CD8-positive, alpha-beta memory T cell (primary cell): ENCODE measurements at regions not wholly inside any gene's neighbourhood (a gene's known extent, or its start where the extent isn't known, plus 50 kb on each side); places are given as distances from the start of the nearest gene placed in this dataset.

ENCODE experiments used
- CTCF ChIA-PET: fragments of 350-600 bp; sonication (Branson Sonifier 250); formaldehyde crosslinking; loops from one replicate; lab custom pipeline; 2021; ENCODE audit warnings: antibody characterized with exemption; lab: Charles Lee
- POLR2A ChIA-PET: fragments of 350-600 bp; sonication (Branson Sonifier 250); formaldehyde crosslinking; loops from one replicate; lab custom pipeline; 2021; ENCODE audit warnings: antibody characterized with exemption; lab: Charles Lee
- DNase-seq, 5 donors: peaks; one replicate each; pipeline versions ENCODE4 v3.0.0 to v3.0.0-alpha.2; 2020 to 2022; ENCODE audit warnings: mixed read lengths in 1 of 5
- H3K27ac ChIP-seq: one replicate; pipeline ENCODE4 v1.7.0; 2013; ENCODE audit warnings: low read depth, mild to moderate bottlenecking, low read length, moderate library complexity
- H3K27me3 ChIP-seq: 2 replicates; pipeline ENCODE4 v1.7.0; 2013; ENCODE audit warnings: low read length, mild to moderate bottlenecking; ENCODE audit not compliant: insufficient read depth, poor library complexity, severe bottlenecking
- H3K36me3 ChIP-seq: 2 replicates; pipeline ENCODE4 v1.7.0; 2013; ENCODE audit warnings: mild to moderate bottlenecking, low read length, moderate library complexity; ENCODE audit not compliant: insufficient read depth
- H3K4me1 ChIP-seq: 2 replicates; pipeline ENCODE4 v1.7.0; 2013; ENCODE audit warnings: mild to moderate bottlenecking, low read length, moderate library complexity; ENCODE audit not compliant: insufficient read depth
- H3K4me3 ChIP-seq: 2 replicates; pipeline ENCODE4 v1.7.0; 2013; ENCODE audit warnings: mild to moderate bottlenecking, low read length
- H3K9me3 ChIP-seq: 2 replicates; pipeline ENCODE4 v1.7.0; 2013; ENCODE audit warnings: mild to moderate bottlenecking, low read length
- H3K27ac Mint-ChIP-seq, 8 donors: one replicate each; pipeline ENCODE4 v1.8.0; 2020 to 2021; ENCODE audit warnings: mixed read lengths in 8 of 8, mild to moderate bottlenecking in 6 of 8, inconsistent platforms in 3 of 8, moderate library complexity in 3 of 8
- H3K27me3 Mint-ChIP-seq, 2 donors: one replicate each; pipeline ENCODE4 v1.8.0; 2020 to 2021; ENCODE audit warnings: mixed read lengths in 2 of 2, mild to moderate bottlenecking in 1 of 2, moderate library complexity in 1 of 2
- H3K36me3 Mint-ChIP-seq, 3 donors: one replicate each; pipeline ENCODE4 v1.8.0; 2020 to 2021; ENCODE audit warnings: mixed read lengths in 3 of 3, inconsistent platforms in 1 of 3, mild to moderate bottlenecking in 1 of 3
- H3K4me1 Mint-ChIP-seq, 3 donors: one replicate each; pipeline ENCODE4 v1.8.0; 2020 to 2021; ENCODE audit warnings: mixed read lengths in 3 of 3, inconsistent platforms in 1 of 3, mild to moderate bottlenecking in 1 of 3
- H3K4me3 Mint-ChIP-seq, 7 donors: one replicate each; pipeline ENCODE4 v1.8.0; 2020 to 2021; ENCODE audit warnings: mixed read lengths in 7 of 7, mild to moderate bottlenecking in 6 of 7, moderate library complexity in 4 of 7, inconsistent platforms in 2 of 7
- H3K9me3 Mint-ChIP-seq, 5 donors: one replicate each; pipeline ENCODE4 v1.8.0; 2020 to 2022; ENCODE audit warnings: mixed read lengths in 5 of 5, mild to moderate bottlenecking in 3 of 5, moderate library complexity in 2 of 5, inconsistent platforms in 1 of 5

DNA sequence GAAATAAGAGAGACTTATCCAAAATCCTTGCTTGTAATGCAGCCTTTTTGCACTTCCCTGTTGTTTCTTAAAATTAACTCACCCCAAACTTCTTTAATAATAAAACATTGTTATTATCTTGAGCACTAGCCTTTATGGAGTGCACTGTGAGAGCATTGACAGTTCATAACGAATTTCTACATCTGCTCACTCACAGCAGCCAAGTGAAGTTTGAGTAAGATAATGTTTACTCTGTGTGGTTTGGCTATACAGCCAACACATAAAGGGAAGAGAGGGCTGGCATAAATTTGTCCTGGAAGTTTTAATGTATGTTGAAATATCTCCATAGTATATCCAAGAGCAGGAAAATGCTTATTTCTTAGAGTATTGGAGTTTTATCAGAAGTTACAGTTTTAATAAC lies 227.9 kb downstream of the FRK start:
- no peak overlapping the region for H3K27ac Mint-ChIP-seq
- Histone ChIP-seq H3K4me1 (no peaks in the 10 kb centered on the region), H3K36me3 (no peaks in the 10 kb centered on the region), H3K9me3 (no peaks in the 10 kb centered on the region), H3K27ac (no peak overlapping the region), H3K4me3 (no peak overlapping the region), H3K27me3 (no peaks in the 10 kb centered on the region)
- H3K36me3 Mint-ChIP-seq: no peaks in the 10 kb centered on the region
- DNase-seq: no peak
- H3K4me3 Mint-ChIP-seq: no peak overlapping the region
- no peaks in the 10 kb centered on the region for H3K4me1 Mint-ChIP-seq
- CTCF ChIA-PET: no interaction called here
- peaks cover 0 to 4% (median 3%) of the 10 kb centered on the region in 5 donors for H3K9me3 Mint-ChIP-seq
- POLR2A ChIA-PET: no interaction called here
- no peaks in the 10 kb centered on the region for H3K27me3 Mint-ChIP-seq

DNA sequence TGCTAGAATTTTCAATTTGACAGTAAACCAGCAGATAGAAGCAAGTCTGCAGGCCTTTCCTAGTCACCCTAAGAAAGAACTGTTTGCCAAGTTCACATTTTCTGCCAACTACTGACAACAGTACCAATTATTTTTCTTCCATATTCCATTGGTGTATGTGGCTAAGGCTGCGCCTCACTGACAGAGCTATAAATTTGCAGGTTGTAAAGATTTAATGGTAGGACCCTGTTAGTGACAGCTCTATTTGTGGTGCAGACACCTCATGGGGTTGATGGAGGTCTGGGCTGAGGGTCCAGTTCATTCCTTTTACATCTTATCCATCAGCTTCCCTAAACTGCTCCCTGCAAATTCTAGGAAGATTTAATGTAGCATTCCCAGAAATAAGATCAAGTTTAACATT lies 228.5 kb downstream of the FRK start:
- Histone ChIP-seq H3K27me3 (no peaks in the 10 kb centered on the region), H3K27ac (no peak overlapping the region), H3K36me3 (no peaks in the 10 kb centered on the region), H3K4me1 (no peaks in the 10 kb centered on the region), H3K9me3 (no peaks in the 10 kb centered on the region), H3K4me3 (no peak overlapping the region)
- no peak overlapping the region for H3K27ac Mint-ChIP-seq
- ChIA-PET CTCF (no interaction called here), POLR2A (no interaction called here)
- no peaks in the 10 kb centered on the region for H3K36me3 Mint-ChIP-seq
- H3K9me3 Mint-ChIP-seq: peaks cover 0 to 4% (median 3%) of the 10 kb centered on the region in 5 donors
- no peaks in the 10 kb centered on the region for H3K4me1 Mint-ChIP-seq
- no peaks in the 10 kb centered on the region for H3K27me3 Mint-ChIP-seq
- H3K4me3 Mint-ChIP-seq: no peak overlapping the region
- no peak for DNase-seq

DNA sequence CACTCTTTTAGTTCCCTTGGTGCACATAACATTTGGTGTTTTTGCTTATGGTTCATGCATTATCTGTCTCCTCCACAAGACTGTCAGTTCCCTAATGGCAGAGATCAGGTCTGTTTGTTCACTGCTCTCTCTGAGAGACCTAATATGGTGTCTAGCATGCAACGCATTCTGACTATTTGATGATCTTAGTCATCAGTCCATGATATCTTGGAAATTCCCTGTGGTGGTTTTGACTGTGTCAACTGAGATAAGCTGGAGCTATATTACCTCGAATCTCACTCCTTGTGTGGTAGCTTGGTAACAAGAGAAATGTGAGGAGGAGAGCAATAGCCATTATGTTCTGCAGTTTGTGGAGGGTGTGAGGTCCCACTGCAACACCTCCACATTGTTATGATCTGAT lies 229.8 kb downstream of the FRK start:
- Histone ChIP-seq H3K4me3 (no peak overlapping the region), H3K4me1 (no peaks in the 10 kb centered on the region), H3K36me3 (no peaks in the 10 kb centered on the region), H3K9me3 (no peaks in the 10 kb centered on the region), H3K27me3 (no peaks in the 10 kb centered on the region), H3K27ac (no peak overlapping the region)
- CTCF ChIA-PET: no interaction called here
- POLR2A ChIA-PET: no interaction called here
- DNase-seq: no peak
- no peaks in the 10 kb centered on the region for H3K27me3 Mint-ChIP-seq
- H3K27ac Mint-ChIP-seq: no peak overlapping the region
- peaks cover 0 to 4% (median 2%) of the 10 kb centered on the region in 5 donors for H3K9me3 Mint-ChIP-seq
- H3K36me3 Mint-ChIP-seq: no peaks in the 10 kb centered on the region
- H3K4me1 Mint-ChIP-seq: no peaks in the 10 kb centered on the region
- no peak overlapping the region for H3K4me3 Mint-ChIP-seq

DNA sequence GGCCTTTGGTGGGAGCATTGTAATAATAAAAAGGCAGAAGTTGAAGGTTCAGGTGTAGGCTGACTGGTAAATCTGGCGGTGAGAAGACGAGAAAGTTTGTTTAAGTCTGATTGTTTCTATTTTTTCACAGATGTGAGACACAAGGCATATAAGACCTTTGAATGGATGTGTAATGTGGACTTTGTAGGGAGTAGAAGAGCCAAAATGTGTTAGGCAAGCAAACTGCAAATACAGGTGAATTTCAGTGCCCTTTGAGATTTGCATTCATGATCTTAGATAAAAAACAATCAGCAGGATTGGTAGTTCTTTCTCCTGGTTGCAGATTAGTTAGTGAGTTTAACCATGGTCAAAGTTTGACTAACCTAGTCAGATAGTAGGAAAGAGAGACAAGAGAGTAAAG lies 238.9 kb downstream of the FRK start:
- H3K4me1 ChIP-seq: no peaks in the 10 kb centered on the region
- H3K27me3 ChIP-seq: no peaks in the 10 kb centered on the region
- ChIA-PET CTCF (no interaction called here), POLR2A (no interaction called here)
- Mint-ChIP-seq H3K36me3 (no peaks in the 10 kb centered on the region), H3K4me1 (no peaks in the 10 kb centered on the region), H3K9me3 (peaks cover 0 to 8% (median 5%) of the 10 kb centered on the region in 5 donors), H3K4me3 (no peak overlapping the region), H3K27ac (no peak overlapping the region), H3K27me3 (peaks cover 0 to 1% of the 10 kb centered on the region in 2 donors)
- no peak overlapping the region for H3K4me3 ChIP-seq
- no peaks in the 10 kb centered on the region for H3K36me3 ChIP-seq
- DNase-seq: no peak
- H3K9me3 ChIP-seq: no peaks in the 10 kb centered on the region
- no peak overlapping the region for H3K27ac ChIP-seq

DNA sequence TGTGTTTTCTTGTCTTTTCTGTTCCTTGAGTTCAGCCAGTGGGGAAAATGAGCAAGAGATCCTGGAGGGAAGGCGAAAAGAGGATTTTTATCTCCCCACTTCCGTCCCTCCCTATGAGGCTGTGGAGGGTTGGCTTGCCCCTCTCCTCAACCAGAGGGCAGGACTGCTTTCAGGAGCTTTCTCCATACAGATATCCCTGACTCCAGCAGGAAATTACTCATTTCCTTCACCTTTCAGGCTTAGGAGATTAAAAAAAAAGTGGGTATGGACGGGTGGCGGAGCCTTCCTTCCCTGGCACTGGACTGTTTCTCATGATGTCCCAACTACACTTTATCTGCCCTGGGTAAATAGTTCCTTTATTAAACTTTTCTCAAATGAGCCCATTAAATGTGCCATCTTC lies 241.2 kb downstream of the FRK start:
- Histone ChIP-seq H3K4me3 (no peak overlapping the region), H3K36me3 (no peaks in the 10 kb centered on the region), H3K27ac (no peak overlapping the region), H3K4me1 (no peaks in the 10 kb centered on the region), H3K9me3 (no peaks in the 10 kb centered on the region), H3K27me3 (no peaks in the 10 kb centered on the region)
- no peak for DNase-seq
- CTCF ChIA-PET: no interaction called here
- no peaks in the 10 kb centered on the region for H3K27me3 Mint-ChIP-seq
- H3K9me3 Mint-ChIP-seq: peaks cover 0 to 8% (median 5%) of the 10 kb centered on the region in 5 donors
- H3K4me3 Mint-ChIP-seq: no peak overlapping the region
- no peak overlapping the region for H3K27ac Mint-ChIP-seq
- POLR2A ChIA-PET: no interaction called here
- no peaks in the 10 kb centered on the region for H3K4me1 Mint-ChIP-seq
- H3K36me3 Mint-ChIP-seq: no peaks in the 10 kb centered on the region

DNA sequence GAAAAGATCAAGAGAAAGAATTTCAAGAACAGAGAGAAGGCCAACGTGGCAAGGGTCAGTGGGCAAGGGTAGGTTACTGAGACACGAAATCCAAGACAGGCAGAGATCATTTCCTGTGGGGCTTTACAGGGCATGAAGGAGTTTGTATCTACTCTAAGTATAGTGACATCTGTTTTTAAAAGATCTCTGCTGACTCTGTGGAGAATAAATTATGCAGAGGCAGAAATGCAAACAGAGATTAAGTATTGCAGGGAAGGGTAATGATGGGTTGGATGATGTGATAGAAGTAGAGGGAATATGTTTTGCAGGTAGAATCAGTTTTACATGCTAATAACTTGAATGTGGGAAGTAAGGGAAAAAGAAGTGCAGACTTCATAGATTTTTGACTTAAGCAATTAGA lies 243.5 kb downstream of the FRK start:
- CTCF ChIA-PET: no interaction called here
- H3K36me3 Mint-ChIP-seq: no peaks in the 10 kb centered on the region
- no peaks in the 10 kb centered on the region for H3K9me3 ChIP-seq
- H3K4me1 Mint-ChIP-seq: no peaks in the 10 kb centered on the region
- POLR2A ChIA-PET: no interaction called here
- H3K27ac Mint-ChIP-seq: no peak overlapping the region
- H3K27ac ChIP-seq: no peak overlapping the region
- peaks cover 0 to 8% (median 5%) of the 10 kb centered on the region in 5 donors for H3K9me3 Mint-ChIP-seq
- no peaks in the 10 kb centered on the region for H3K27me3 Mint-ChIP-seq
- no peak overlapping the region for H3K4me3 ChIP-seq
- H3K4me1 ChIP-seq: no peaks in the 10 kb centered on the region
- no peak for DNase-seq
- H3K4me3 Mint-ChIP-seq: no peak overlapping the region
- no peaks in the 10 kb centered on the region for H3K27me3 ChIP-seq
- no peaks in the 10 kb centered on the region for H3K36me3 ChIP-seq

DNA sequence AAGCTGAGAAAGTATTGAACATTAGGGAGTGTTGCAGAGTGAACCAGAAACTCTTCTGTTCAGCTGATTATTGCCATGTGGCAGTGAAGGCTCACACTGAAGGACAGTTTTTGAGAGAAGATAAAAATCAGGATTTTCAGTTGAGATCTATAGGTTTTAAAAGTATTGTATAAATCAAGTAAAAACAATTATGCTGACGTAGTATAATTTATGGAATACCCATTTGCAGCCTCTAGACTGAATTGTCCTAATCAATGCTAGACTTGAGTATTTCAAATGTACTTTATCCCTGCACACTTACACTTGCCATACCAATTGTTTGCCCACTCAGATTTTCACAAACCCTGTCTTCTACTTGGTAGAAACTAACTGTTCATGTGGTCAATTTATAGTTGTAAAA lies 245.8 kb downstream of the FRK start:
- ChIA-PET CTCF (no interaction called here), POLR2A (no interaction called here)
- Mint-ChIP-seq H3K36me3 (no peaks in the 10 kb centered on the region), H3K27me3 (no peaks in the 10 kb centered on the region), H3K4me1 (no peaks in the 10 kb centered on the region), H3K27ac (no peak overlapping the region), H3K9me3 (peaks cover 0 to 8% (median 5%) of the 10 kb centered on the region in 5 donors), H3K4me3 (no peak overlapping the region)
- H3K27ac ChIP-seq: no peak overlapping the region
- H3K27me3 ChIP-seq: no peaks in the 10 kb centered on the region
- no peaks in the 10 kb centered on the region for H3K4me1 ChIP-seq
- H3K4me3 ChIP-seq: no peak overlapping the region
- no peaks in the 10 kb centered on the region for H3K9me3 ChIP-seq
- no peaks in the 10 kb centered on the region for H3K36me3 ChIP-seq
- DNase-seq: no peak

DNA sequence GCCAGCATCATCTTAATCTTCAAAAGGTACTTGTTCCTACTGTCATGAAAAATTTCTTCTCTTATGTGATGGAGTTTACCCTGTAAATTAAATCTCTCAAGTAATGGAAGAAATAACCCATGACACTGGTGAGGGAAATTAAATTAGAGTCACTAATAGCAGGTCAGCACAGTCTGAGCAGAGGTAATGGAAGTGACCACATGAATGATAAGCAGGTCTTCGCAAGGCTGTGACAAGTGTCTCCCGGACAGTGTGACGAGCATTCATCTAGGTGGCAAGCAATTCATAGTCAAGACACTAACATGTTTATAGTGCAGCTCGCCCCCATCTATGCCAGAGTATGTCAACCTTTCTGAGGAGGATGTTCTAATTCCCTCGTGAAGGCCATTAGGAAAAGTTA lies 249.2 kb downstream of the FRK start:
- no peaks in the 10 kb centered on the region for H3K36me3 ChIP-seq
- peaks cover 0 to 2% (median 0%) of the 10 kb centered on the region in 5 donors for H3K9me3 Mint-ChIP-seq
- no peaks in the 10 kb centered on the region for H3K27me3 ChIP-seq
- H3K9me3 ChIP-seq: no peaks in the 10 kb centered on the region
- no peak overlapping the region for H3K27ac ChIP-seq
- H3K27me3 Mint-ChIP-seq: no peaks in the 10 kb centered on the region
- H3K4me1 Mint-ChIP-seq: no peaks in the 10 kb centered on the region
- CTCF ChIA-PET: no interaction called here
- H3K4me1 ChIP-seq: no peaks in the 10 kb centered on the region
- POLR2A ChIA-PET: no interaction called here
- H3K4me3 ChIP-seq: no peak overlapping the region
- H3K27ac Mint-ChIP-seq: no peak overlapping the region
- H3K36me3 Mint-ChIP-seq: no peaks in the 10 kb centered on the region
- H3K4me3 Mint-ChIP-seq: no peak overlapping the region
- no peak for DNase-seq

DNA sequence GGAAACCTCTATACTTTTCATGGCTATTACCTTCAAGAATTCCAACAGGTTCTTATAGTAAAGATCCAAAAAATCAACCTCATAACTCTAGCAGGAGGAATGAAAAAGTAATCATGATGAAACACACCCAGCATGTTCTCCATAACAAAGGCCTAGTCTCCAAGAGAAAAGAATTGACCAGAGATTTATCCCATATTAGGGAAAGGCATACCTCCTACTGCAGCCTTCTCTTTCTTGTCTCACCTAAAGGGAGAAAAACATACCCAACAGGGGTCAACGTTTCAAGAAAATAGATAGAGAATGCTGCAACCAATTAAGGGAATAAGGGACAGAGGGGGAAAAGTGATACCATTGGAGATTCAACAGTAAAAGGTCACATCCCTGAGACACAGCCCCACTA lies 262.5 kb downstream of the FRK start:
- H3K9me3 ChIP-seq: no peaks in the 10 kb centered on the region
- no peaks in the 10 kb centered on the region for H3K27me3 ChIP-seq
- CTCF ChIA-PET: no interaction called here
- H3K4me3 Mint-ChIP-seq: no peak overlapping the region
- H3K36me3 ChIP-seq: no peaks in the 10 kb centered on the region
- no peaks in the 10 kb centered on the region for H3K36me3 Mint-ChIP-seq
- H3K27me3 Mint-ChIP-seq: no peaks in the 10 kb centered on the region
- H3K27ac ChIP-seq: no peak overlapping the region
- H3K9me3 Mint-ChIP-seq: peaks cover 0 to 2% (median 0%) of the 10 kb centered on the region in 5 donors
- POLR2A ChIA-PET: no interaction called here
- no peaks in the 10 kb centered on the region for H3K4me1 ChIP-seq
- no peak for DNase-seq
- H3K27ac Mint-ChIP-seq: no peak overlapping the region
- no peak overlapping the region for H3K4me3 ChIP-seq
- no peaks in the 10 kb centered on the region for H3K4me1 Mint-ChIP-seq
